Keratinocyte (primary cell): ENCODE measurements at regions not wholly inside any gene's neighbourhood (a gene's known extent, or its start where the extent isn't known, plus 50 kb on each side); places are given as distances from the start of the nearest gene placed in this dataset.

Experiments
- DNase-seq: peaks from one replicate; pipeline ENCODE4 v3.0.0-alpha.2; 2011; ENCODE audit warnings: low read depth, missing footprints, low spot score
- FAIRE-seq: peaks from 2 replicates; lab custom pipeline; 2011; peaks lifted over from hg19 to GRCh38; lab: Jason Lieb, UNC
- H2AFZ ChIP-seq: 2 replicates; pipeline ENCODE4 v1.6.0; 2012; ENCODE audit warnings: low read length, control low read depth, inconsistent platforms; ENCODE audit not compliant: control insufficient read depth
- H3K27ac ChIP-seq: 2 replicates; pipeline ENCODE4 v1.5.1; 2011; ENCODE audit warnings: low read length; ENCODE audit not compliant: control insufficient read depth, insufficient read depth
- H3K27me3 ChIP-seq: 3 replicates; pipeline ENCODE4 v1.6.0; 2011; ENCODE audit warnings: low read length; ENCODE audit not compliant: control insufficient read depth, insufficient read depth; ENCODE audit errors: extremely low read depth
- H3K36me3 ChIP-seq, 2 experiments: 2 replicates in 1 of 2; 3 replicates in 1 of 2; pipeline ENCODE4 v1.5.1; 2011; ENCODE audit warnings: low read length in 2 of 2, mild to moderate bottlenecking in 1 of 2; ENCODE audit not compliant: control insufficient read depth in 2 of 2, insufficient read depth in 2 of 2; ENCODE audit errors: extremely low read depth in 1 of 2
- H3K4me1 ChIP-seq: 3 replicates; pipeline ENCODE4 v1.5.1; 2011; ENCODE audit warnings: low read length; ENCODE audit not compliant: control insufficient read depth, insufficient read depth; ENCODE audit errors: extremely low read depth
- H3K4me2 ChIP-seq: 3 replicates; pipeline ENCODE4 v1.6.0; 2011; ENCODE audit warnings: low read depth, low read length; ENCODE audit not compliant: control insufficient read depth, insufficient read depth; ENCODE audit errors: extremely low read depth
- H3K4me3 ChIP-seq, 3 experiments: fragments of 200-600 bp in 1 of 3; sonication (generic) in 1 of 3; 2 replicates in 2 of 3; 3 replicates in 1 of 3; pipeline ENCODE4 v1.5.1; 2011 to 2016; ENCODE audit warnings: low read length in 3 of 3, mild to moderate bottlenecking in 3 of 3, control low read depth in 2 of 3, inconsistent platforms in 1 of 3, low read depth in 1 of 3, mixed read lengths in 1 of 3, mixed run types in 1 of 3, moderate library complexity in 1 of 3; ENCODE audit not compliant: control insufficient read depth in 2 of 3, insufficient read depth in 2 of 3; ENCODE audit errors: extremely low read depth in 1 of 3
- H3K79me2 ChIP-seq: 2 replicates; pipeline ENCODE4 v1.6.0; 2012; ENCODE audit warnings: low read length; ENCODE audit not compliant: control insufficient read depth, insufficient read depth
- H3K9ac ChIP-seq: 3 replicates; pipeline ENCODE4 v1.6.0; 2011; ENCODE audit warnings: low read length; ENCODE audit not compliant: control insufficient read depth, insufficient read depth; ENCODE audit errors: extremely low read depth
- H3K9me1 ChIP-seq: 3 replicates; pipeline ENCODE4 v1.6.0; 2011; ENCODE audit warnings: low read length; ENCODE audit not compliant: control insufficient read depth, insufficient read depth; ENCODE audit errors: extremely low read depth
- H3K9me3 ChIP-seq: 2 replicates; pipeline ENCODE4 v1.5.1; 2012; ENCODE audit warnings: low read depth, low read length; ENCODE audit not compliant: control insufficient read depth
- H4K20me1 ChIP-seq: 3 replicates; pipeline ENCODE4 v1.6.0; 2011; ENCODE audit warnings: low read length; ENCODE audit not compliant: control insufficient read depth, insufficient read depth; ENCODE audit errors: extremely low read depth
- EZH2 ChIP-seq: IDR thresholded peaks from one replicate; pipeline ENCODE4 v1.6.1; 2012; ENCODE audit warnings: inconsistent platforms, mild to moderate bottlenecking, low read length, moderate library complexity
- dilution Hi-C: fragments of 300-500 bp; cut with MboI; formaldehyde crosslinking; loops from one replicate; pipeline ENCODE4 v1.7.0; 2020; ENCODE audit warnings: low sequenced_read_pairs; ENCODE audit not compliant: extremely low pct_ligation_motif_present
- TF ChIP-seq, protein P1 (sequence below), 3 experiments: IDR thresholded peaks in 1 of 3; conservative IDR thresholded peaks in 1 of 3; optimal IDR thresholded peaks in 1 of 3; 2 replicates in 2 of 3; 3 replicates in 1 of 3; pipeline versions ENCODE3 to v1.5.1; 2011; ENCODE audit warnings: low read length in 3 of 3, mild to moderate bottlenecking in 3 of 3, moderate library complexity in 2 of 3, control low read depth in 1 of 3, inconsistent platforms in 1 of 3; ENCODE audit not compliant: insufficient read depth in 2 of 3; ENCODE audit errors: extremely low read depth in 1 of 3

GRCh38 chr3:20861454-20861853 is 675.4 kb upstream of the SGO1 start:
- H4K20me1 ChIP-seq: no peaks in the 10 kb centered on the region
- FAIRE-seq (no peak), DNase-seq (no peak)
- TF ChIP-seq, protein P1, sequence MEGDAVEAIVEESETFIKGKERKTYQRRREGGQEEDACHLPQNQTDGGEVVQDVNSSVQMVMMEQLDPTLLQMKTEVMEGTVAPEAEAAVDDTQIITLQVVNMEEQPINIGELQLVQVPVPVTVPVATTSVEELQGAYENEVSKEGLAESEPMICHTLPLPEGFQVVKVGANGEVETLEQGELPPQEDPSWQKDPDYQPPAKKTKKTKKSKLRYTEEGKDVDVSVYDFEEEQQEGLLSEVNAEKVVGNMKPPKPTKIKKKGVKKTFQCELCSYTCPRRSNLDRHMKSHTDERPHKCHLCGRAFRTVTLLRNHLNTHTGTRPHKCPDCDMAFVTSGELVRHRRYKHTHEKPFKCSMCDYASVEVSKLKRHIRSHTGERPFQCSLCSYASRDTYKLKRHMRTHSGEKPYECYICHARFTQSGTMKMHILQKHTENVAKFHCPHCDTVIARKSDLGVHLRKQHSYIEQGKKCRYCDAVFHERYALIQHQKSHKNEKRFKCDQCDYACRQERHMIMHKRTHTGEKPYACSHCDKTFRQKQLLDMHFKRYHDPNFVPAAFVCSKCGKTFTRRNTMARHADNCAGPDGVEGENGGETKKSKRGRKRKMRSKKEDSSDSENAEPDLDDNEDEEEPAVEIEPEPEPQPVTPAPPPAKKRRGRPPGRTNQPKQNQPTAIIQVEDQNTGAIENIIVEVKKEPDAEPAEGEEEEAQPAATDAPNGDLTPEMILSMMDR (optimal IDR thresholded peaks at IDR 0.05 in 1 of 3, IDR thresholded peaks at IDR 0.05 in 1 of 3, conservative IDR thresholded peaks at IDR 0.05 in 1 of 3; ENCODE audit: extremely low read depth in 1 of 3, insufficient read depth in 2 of 3, low read length in 3 of 3): no peak
- no peak for TF ChIP-seq EZH2
- H3K9me3 ChIP-seq: no peaks in the 10 kb centered on the region
- H3K36me3 ChIP-seq: no peaks in the 10 kb centered on the region
- no peak overlapping the region for H2AFZ ChIP-seq
- no peaks in the 10 kb centered on the region for H3K27me3 ChIP-seq
- no peaks in the 10 kb centered on the region for H3K9me1 ChIP-seq
- no peak overlapping the region for H3K4me3 ChIP-seq
- H3K79me2 ChIP-seq: no peaks in the 10 kb centered on the region
- H3K9ac ChIP-seq: no peak overlapping the region
- no peak overlapping the region for H3K27ac ChIP-seq
- H3K4me1 ChIP-seq: no peaks in the 10 kb centered on the region
- no peak overlapping the region for H3K4me2 ChIP-seq
- dilution Hi-C loops: no loop called here

- H2AFZ ChIP-seq: no peak overlapping the region
- H3K9ac ChIP-seq: no peak overlapping the region
- H3K4me2 ChIP-seq: no peak overlapping the region
- no peaks in the 10 kb centered on the region for H3K9me3 ChIP-seq
- H3K9me1 ChIP-seq: no peaks in the 10 kb centered on the region
- no peaks in the 10 kb centered on the region for H3K27me3 ChIP-seq
- TF ChIP-seq, protein P1 (optimal IDR thresholded peaks at IDR 0.05 in 1 of 3, IDR thresholded peaks at IDR 0.05 in 1 of 3, conservative IDR thresholded peaks at IDR 0.05 in 1 of 3; ENCODE audit: extremely low read depth in 1 of 3, insufficient read depth in 2 of 3, low read length in 3 of 3): no peak
- no peak for TF ChIP-seq EZH2
- dilution Hi-C loops: no loop called here
- no peak for FAIRE-seq
- H3K4me3 ChIP-seq: no peak overlapping the region
- DNase-seq: no peak
- no peaks in the 10 kb centered on the region for H3K4me1 ChIP-seq
- no peak overlapping the region for H3K27ac ChIP-seq
- H3K79me2 ChIP-seq: no peaks in the 10 kb centered on the region
- no peaks in the 10 kb centered on the region for H4K20me1 ChIP-seq
- no peaks in the 10 kb centered on the region for H3K36me3 ChIP-seq
Observed at GRCh38 chr3:20857636-20858035, 671.6 kb upstream of the SGO1 start.
